Keratinocyte (primary cell): ENCODE measurements at regions not wholly inside any gene's neighbourhood (a gene's known extent, or its start where the extent isn't known, plus 50 kb on each side); places are given as distances from the start of the nearest gene placed in this dataset.

Source experiments
- EZH2 ChIP-seq: IDR thresholded peaks from one replicate; pipeline ENCODE4 v1.6.1; 2012; ENCODE audit warnings: inconsistent platforms, mild to moderate bottlenecking, low read length, moderate library complexity
- TF ChIP-seq, protein P1 (sequence below), 3 experiments: IDR thresholded peaks in 1 of 3; conservative IDR thresholded peaks in 1 of 3; optimal IDR thresholded peaks in 1 of 3; 2 replicates in 2 of 3; 3 replicates in 1 of 3; pipeline versions ENCODE3 to v1.5.1; 2011; ENCODE audit warnings: low read length in 3 of 3, mild to moderate bottlenecking in 3 of 3, moderate library complexity in 2 of 3, control low read depth in 1 of 3, inconsistent platforms in 1 of 3; ENCODE audit not compliant: insufficient read depth in 2 of 3; ENCODE audit errors: extremely low read depth in 1 of 3

- TF ChIP-seq, protein P1, sequence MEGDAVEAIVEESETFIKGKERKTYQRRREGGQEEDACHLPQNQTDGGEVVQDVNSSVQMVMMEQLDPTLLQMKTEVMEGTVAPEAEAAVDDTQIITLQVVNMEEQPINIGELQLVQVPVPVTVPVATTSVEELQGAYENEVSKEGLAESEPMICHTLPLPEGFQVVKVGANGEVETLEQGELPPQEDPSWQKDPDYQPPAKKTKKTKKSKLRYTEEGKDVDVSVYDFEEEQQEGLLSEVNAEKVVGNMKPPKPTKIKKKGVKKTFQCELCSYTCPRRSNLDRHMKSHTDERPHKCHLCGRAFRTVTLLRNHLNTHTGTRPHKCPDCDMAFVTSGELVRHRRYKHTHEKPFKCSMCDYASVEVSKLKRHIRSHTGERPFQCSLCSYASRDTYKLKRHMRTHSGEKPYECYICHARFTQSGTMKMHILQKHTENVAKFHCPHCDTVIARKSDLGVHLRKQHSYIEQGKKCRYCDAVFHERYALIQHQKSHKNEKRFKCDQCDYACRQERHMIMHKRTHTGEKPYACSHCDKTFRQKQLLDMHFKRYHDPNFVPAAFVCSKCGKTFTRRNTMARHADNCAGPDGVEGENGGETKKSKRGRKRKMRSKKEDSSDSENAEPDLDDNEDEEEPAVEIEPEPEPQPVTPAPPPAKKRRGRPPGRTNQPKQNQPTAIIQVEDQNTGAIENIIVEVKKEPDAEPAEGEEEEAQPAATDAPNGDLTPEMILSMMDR (optimal IDR thresholded peaks at IDR 0.05 in 1 of 3, IDR thresholded peaks at IDR 0.05 in 1 of 3, conservative IDR thresholded peaks at IDR 0.05 in 1 of 3; ENCODE audit: extremely low read depth in 1 of 3, insufficient read depth in 2 of 3, low read length in 3 of 3), result no peak
- TF ChIP-seq EZH2, result no peak
Observed at GRCh38 chr6:134642819-134643218, 307.1 kb downstream of the ALDH8A1 start.
